ENCODE measurements at regions not wholly inside any gene's neighbourhood (a gene's known extent, or its start where the extent isn't known, plus 50 kb on each side); places are given as distances from the start of the nearest gene placed in this dataset.

- TF ChIP-seq POLR2AphosphoS5 (IDR thresholded peaks at IDR 0.05; ENCODE audit: low read depth, low read length) (no peak), FOXP2 (optimal IDR thresholded peaks at IDR 0.05; ENCODE audit: borderline replicate concordance, extremely low read depth, extremely low read length, insufficient read depth) (no peak), REST (IDR thresholded peaks at IDR 0.05; ENCODE audit: insufficient read depth in 1 of 2, low read depth in 2 of 2, low read length in 2 of 2) (no peak), TAF1 (IDR thresholded peaks at IDR 0.05; ENCODE audit: borderline replicate concordance, insufficient read depth, low read length) (no peak), SIN3A (IDR thresholded peaks at IDR 0.05; ENCODE audit: borderline replicate concordance, insufficient read depth, low read length) (no peak)
Observed at GRCh38 chr15:36406366-36406765, 173.1 kb upstream of the CDIN1 start.

DNA sequence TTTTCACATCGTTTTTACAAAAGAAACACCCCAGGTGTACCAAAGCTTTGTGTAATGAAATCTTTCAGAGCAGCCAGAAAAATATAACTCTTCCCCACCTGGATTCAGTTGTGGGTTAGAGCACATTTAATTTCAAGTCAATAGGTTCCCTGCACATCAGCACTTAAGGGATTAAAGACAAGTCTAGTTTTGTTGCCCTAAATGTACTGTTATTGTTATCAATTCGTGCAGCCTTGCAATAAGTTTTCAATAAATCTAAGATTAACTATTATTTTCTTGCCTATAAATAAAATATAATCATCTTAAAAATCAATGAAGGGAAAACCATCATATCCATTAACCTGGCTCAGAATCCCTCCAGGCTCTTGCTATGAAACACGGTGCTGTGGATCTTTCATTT is 172.5 kb upstream of the CDIN1 start:
- TF ChIP-seq FOXP2 (optimal IDR thresholded peaks at IDR 0.05; ENCODE audit: borderline replicate concordance, extremely low read depth, extremely low read length, insufficient read depth), result no peak
- TF ChIP-seq TAF1 (IDR thresholded peaks at IDR 0.05; ENCODE audit: borderline replicate concordance, insufficient read depth, low read length), result no peak
- TF ChIP-seq REST (IDR thresholded peaks at IDR 0.05; ENCODE audit: insufficient read depth in 1 of 2, low read depth in 2 of 2, low read length in 2 of 2), result no peak
- TF ChIP-seq SIN3A (IDR thresholded peaks at IDR 0.05; ENCODE audit: borderline replicate concordance, insufficient read depth, low read length), result no peak
- TF ChIP-seq POLR2AphosphoS5 (IDR thresholded peaks at IDR 0.05; ENCODE audit: low read depth, low read length), result no peak

- TF ChIP-seq SIN3A (IDR thresholded peaks at IDR 0.05; ENCODE audit: borderline replicate concordance, insufficient read depth, low read length) (no peak), FOXP2 (optimal IDR thresholded peaks at IDR 0.05; ENCODE audit: borderline replicate concordance, extremely low read depth, extremely low read length, insufficient read depth) (no peak), REST (IDR thresholded peaks at IDR 0.05; ENCODE audit: insufficient read depth in 1 of 2, low read depth in 2 of 2, low read length in 2 of 2) (no peak), POLR2AphosphoS5 (IDR thresholded peaks at IDR 0.05; ENCODE audit: low read depth, low read length) (no peak), TAF1 (IDR thresholded peaks at IDR 0.05; ENCODE audit: borderline replicate concordance, insufficient read depth, low read length) (no peak)
Observed at GRCh38 chr15:36407647-36408046, 171.8 kb upstream of the CDIN1 start.

- TF ChIP-seq FOXP2 (optimal IDR thresholded peaks at IDR 0.05; ENCODE audit: borderline replicate concordance, extremely low read depth, extremely low read length, insufficient read depth), result no peak
- no peak for TF ChIP-seq SIN3A (IDR thresholded peaks at IDR 0.05; ENCODE audit: borderline replicate concordance, insufficient read depth, low read length)
- no peak for TF ChIP-seq TAF1 (IDR thresholded peaks at IDR 0.05; ENCODE audit: borderline replicate concordance, insufficient read depth, low read length)
- TF ChIP-seq REST (IDR thresholded peaks at IDR 0.05; ENCODE audit: insufficient read depth in 1 of 2, low read depth in 2 of 2, low read length in 2 of 2), result no peak
- TF ChIP-seq POLR2AphosphoS5 (IDR thresholded peaks at IDR 0.05; ENCODE audit: low read depth, low read length), result no peak
Observed at GRCh38 chr15:36409819-36410218, 169.6 kb upstream of the CDIN1 start.

DNA sequence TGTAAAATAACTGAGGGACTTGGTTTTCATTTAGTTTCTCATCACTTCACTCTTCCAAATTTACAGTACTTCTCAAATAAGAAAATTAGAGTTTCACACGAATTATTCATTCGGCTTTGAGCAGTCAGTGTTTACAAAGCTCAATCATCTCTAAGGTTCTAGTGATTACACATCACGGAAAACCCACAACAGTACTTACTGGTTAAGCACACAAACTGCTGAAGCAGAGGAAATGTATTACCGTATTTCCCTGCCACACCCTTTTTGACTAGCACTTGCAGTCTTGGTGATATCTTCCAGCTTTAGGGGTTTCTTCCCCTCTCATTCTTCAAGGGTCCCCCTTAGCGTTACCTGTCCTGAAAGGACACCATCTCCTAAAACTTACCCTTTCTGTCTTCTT is 164.8 kb upstream of the CDIN1 start:
- TF ChIP-seq REST (IDR thresholded peaks at IDR 0.05; ENCODE audit: insufficient read depth in 1 of 2, low read depth in 2 of 2, low read length in 2 of 2) (no peak), FOXP2 (optimal IDR thresholded peaks at IDR 0.05; ENCODE audit: borderline replicate concordance, extremely low read depth, extremely low read length, insufficient read depth) (no peak), SIN3A (IDR thresholded peaks at IDR 0.05; ENCODE audit: borderline replicate concordance, insufficient read depth, low read length) (no peak), TAF1 (IDR thresholded peaks at IDR 0.05; ENCODE audit: borderline replicate concordance, insufficient read depth, low read length) (no peak), POLR2AphosphoS5 (IDR thresholded peaks at IDR 0.05; ENCODE audit: low read depth, low read length) (no peak)
